ENCODE measurements at regions not wholly inside any gene's neighbourhood (a gene's known extent, or its start where the extent isn't known, plus 50 kb on each side); places are given as distances from the start of the nearest gene placed in this dataset.
A peak's percentile ranks its signal among the peaks of the same experiment; 100 is the strongest.

- no peaks in the 10 kb centered on the region for H3K27me3 ChIP-seq (ENCODE audit: control insufficient read depth, extremely low read depth, insufficient read depth, low read length)
- H3K27ac ChIP-seq (ENCODE audit: control insufficient read depth, insufficient read depth, low read length): no peak overlapping the region
- no peaks in the 10 kb centered on the region for H3K9me3 ChIP-seq (ENCODE audit: control insufficient read depth, low read depth, low read length)
- no peak overlapping the region for H3K4me3 ChIP-seq (ENCODE audit: control insufficient read depth in 2 of 3, extremely low read depth in 1 of 3, insufficient read depth in 2 of 3, low read depth in 1 of 3, low read length in 3 of 3)
- H3K9ac ChIP-seq (ENCODE audit: control insufficient read depth, extremely low read depth, insufficient read depth, low read length): no peak overlapping the region
- no peaks in the 10 kb centered on the region for H3K79me2 ChIP-seq (ENCODE audit: control insufficient read depth, insufficient read depth, low read length)
- no peak overlapping the region for H3K4me2 ChIP-seq (ENCODE audit: control insufficient read depth, extremely low read depth, insufficient read depth, low read depth, low read length)
- no peak overlapping the region for H2AFZ ChIP-seq (ENCODE audit: control insufficient read depth, low read length)
- H3K4me1 ChIP-seq (ENCODE audit: control insufficient read depth, extremely low read depth, insufficient read depth, low read length): no peaks in the 10 kb centered on the region
- no peaks in the 10 kb centered on the region for H3K36me3 ChIP-seq (ENCODE audit: control insufficient read depth in 2 of 2, extremely low read depth in 1 of 2, insufficient read depth in 2 of 2, low read length in 2 of 2)
- TF ChIP-seq EZH2 (IDR thresholded peaks at IDR 0.05; ENCODE audit: low read length): no peak
- no peak for TF ChIP-seq CTCF (optimal IDR thresholded peaks at IDR 0.05 in 1 of 3, IDR thresholded peaks at IDR 0.05 in 1 of 3, conservative IDR thresholded peaks at IDR 0.05 in 1 of 3; ENCODE audit: extremely low read depth in 1 of 3, insufficient read depth in 2 of 3, low read length in 3 of 3)
- dilution Hi-C loops (cut with MboI; ENCODE audit: extremely low pct_ligation_motif_present, low sequenced_read_pairs): no loop called here
- no peak for DNase-seq (ENCODE audit: low read depth, low spot score)
- no peak for FAIRE-seq
- H4K20me1 ChIP-seq (ENCODE audit: control insufficient read depth, extremely low read depth, insufficient read depth, low read length): no peaks in the 10 kb centered on the region
- H3K9me1 ChIP-seq (ENCODE audit: control insufficient read depth, extremely low read depth, insufficient read depth, low read length): no peaks in the 10 kb centered on the region
These were observed 497.5 kb upstream of the KLF6 start for GRCh38 chr10:4282496-4282895.

DNA sequence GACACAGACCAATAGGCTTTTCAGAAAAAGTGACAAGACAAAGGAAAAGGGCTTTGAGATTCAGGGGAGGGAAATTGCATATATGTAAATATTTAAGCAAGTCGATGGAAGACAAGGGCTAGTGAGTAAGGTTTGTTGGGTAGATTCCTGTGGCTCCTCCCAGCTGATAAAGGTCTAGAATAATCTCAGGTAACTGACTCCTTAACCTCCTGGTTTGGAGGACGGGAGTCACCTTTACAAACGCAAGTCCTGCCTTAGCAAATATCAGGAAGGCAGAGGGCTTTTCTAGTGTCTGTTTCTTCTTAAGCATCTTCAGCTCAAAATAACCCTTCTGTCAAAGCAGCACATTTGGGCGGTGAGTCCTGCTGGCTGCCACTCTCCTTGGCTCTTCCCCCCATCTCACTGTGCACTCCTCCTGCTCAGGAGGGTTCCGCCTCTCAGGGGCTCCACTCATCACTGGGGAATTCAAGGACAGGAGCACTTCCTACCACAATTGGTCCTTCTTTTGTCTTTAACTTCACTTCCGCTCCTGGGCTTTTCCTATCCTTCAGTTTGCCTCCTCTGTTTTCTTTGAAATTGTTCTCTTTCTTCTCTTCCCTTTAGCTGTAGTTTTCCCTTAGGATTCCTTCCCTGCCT is 496.3 kb upstream of the KLF6 start:
- no peaks in the 10 kb centered on the region for H3K9me3 ChIP-seq (ENCODE audit: control insufficient read depth, low read depth, low read length)
- no peaks in the 10 kb centered on the region for H3K4me1 ChIP-seq (ENCODE audit: control insufficient read depth, extremely low read depth, insufficient read depth, low read length)
- H3K27me3 ChIP-seq (ENCODE audit: control insufficient read depth, extremely low read depth, insufficient read depth, low read length): no peaks in the 10 kb centered on the region
- H3K27ac ChIP-seq (ENCODE audit: control insufficient read depth, insufficient read depth, low read length): no peak overlapping the region
- H3K4me2 ChIP-seq (ENCODE audit: control insufficient read depth, extremely low read depth, insufficient read depth, low read depth, low read length): peak overlapping the region; percentile 6
- H3K9me1 ChIP-seq (ENCODE audit: control insufficient read depth, extremely low read depth, insufficient read depth, low read length): no peaks in the 10 kb centered on the region
- H2AFZ ChIP-seq (ENCODE audit: control insufficient read depth, low read length): peak overlapping the region; percentile 16
- no peak overlapping the region for H3K9ac ChIP-seq (ENCODE audit: control insufficient read depth, extremely low read depth, insufficient read depth, low read length)
- H3K36me3 ChIP-seq (ENCODE audit: control insufficient read depth in 2 of 2, extremely low read depth in 1 of 2, insufficient read depth in 2 of 2, low read length in 2 of 2): no peaks in the 10 kb centered on the region
- dilution Hi-C loops (cut with MboI; ENCODE audit: extremely low pct_ligation_motif_present, low sequenced_read_pairs): no loop called here
- DNase-seq (ENCODE audit: low read depth, low spot score) (no peak), FAIRE-seq (no peak)
- no peaks in the 10 kb centered on the region for H3K79me2 ChIP-seq (ENCODE audit: control insufficient read depth, insufficient read depth, low read length)
- H3K4me3 ChIP-seq (ENCODE audit: control insufficient read depth in 2 of 3, extremely low read depth in 1 of 3, insufficient read depth in 2 of 3, low read depth in 1 of 3, low read length in 3 of 3): no peak overlapping the region
- TF ChIP-seq EZH2 (IDR thresholded peaks at IDR 0.05; ENCODE audit: low read length): no peak
- no peak for TF ChIP-seq CTCF (optimal IDR thresholded peaks at IDR 0.05 in 1 of 3, IDR thresholded peaks at IDR 0.05 in 1 of 3, conservative IDR thresholded peaks at IDR 0.05 in 1 of 3; ENCODE audit: extremely low read depth in 1 of 3, insufficient read depth in 2 of 3, low read length in 3 of 3)
- H4K20me1 ChIP-seq (ENCODE audit: control insufficient read depth, extremely low read depth, insufficient read depth, low read length): no peaks in the 10 kb centered on the region

Data from keratinocyte (primary cell).